ENCODE measurements at regions not wholly inside any gene's neighbourhood (a gene's known extent, or its start where the extent isn't known, plus 50 kb on each side); places are given as distances from the start of the nearest gene placed in this dataset.

- no peak overlapping the region for H3K4me2 ChIP-seq (replicated peaks; ENCODE audit: extremely low read depth, low read length, poor library complexity, severe bottlenecking)
- no peak overlapping the region for H3K9ac ChIP-seq (ENCODE audit: insufficient read depth, low read length, poor library complexity, severe bottlenecking)
- no peak overlapping the region for H3K27ac ChIP-seq (ENCODE audit: low read depth in 1 of 2, low read length in 2 of 2)
- no peaks in the 10 kb centered on the region for H3K4me1 ChIP-seq (ENCODE audit: control insufficient read depth in 1 of 2, insufficient read depth in 2 of 2, low read length in 2 of 2)
- H3K27me3 Mint-ChIP-seq (ENCODE audit: low read depth in 3 of 3), result peaks cover 0 to 2% (median 1%) of the 10 kb centered on the region in 3 donors
- H3K27me3 ChIP-seq (ENCODE audit: control insufficient read depth in 2 of 2, insufficient read depth in 2 of 2, low read length in 2 of 2), result no peaks in the 10 kb centered on the region
- H3K36me3 ChIP-seq (replicated peaks in 1 of 2; ENCODE audit: control insufficient read depth in 1 of 2, insufficient read depth in 2 of 2, low read length in 2 of 2), result no peaks in the 10 kb centered on the region
- no peak overlapping the region for H2AFZ ChIP-seq (ENCODE audit: insufficient read depth, low read depth, low read length, poor library complexity, severe bottlenecking)
- no peak overlapping the region for H3K4me3 ChIP-seq (replicated peaks in 1 of 3; ENCODE audit: low read depth in 2 of 3, low read length in 3 of 3)
- H3K27ac Mint-ChIP-seq, result no peak overlapping the region
- H3K4me3 Mint-ChIP-seq, result no peak overlapping the region
- no peaks in the 10 kb centered on the region for H3K4me1 Mint-ChIP-seq
- intact Hi-C loops (cut with micrococcal nuclease), result no loop called here
- TF ChIP-seq CTCF (IDR thresholded peaks at IDR 0.05), result no peak
- H3K36me3 Mint-ChIP-seq, result no peaks in the 10 kb centered on the region
- H3K79me2 ChIP-seq (ENCODE audit: insufficient read depth, low read length), result no peaks in the 10 kb centered on the region
- 96% methylated on average over 8 of the region's 9 CpGs for WGBS (ENCODE audit: insufficient coverage)
- no peaks in the 10 kb centered on the region for H4K20me1 ChIP-seq (ENCODE audit: insufficient read depth, low read length)
- peaks cover under 1 to 12% (median 7%) of the 10 kb centered on the region in 7 donors for H3K9me3 Mint-ChIP-seq
- peaks cover 0 to 2% of the 10 kb centered on the region in 2 donors for H3K9me3 ChIP-seq (replicated peaks in 1 of 2; ENCODE audit: control insufficient read depth in 1 of 2, insufficient read depth in 1 of 2, low read length in 2 of 2)
- DNase-seq, result no peak
Measured at GRCh38 chr19:29323021-29323430, 110.1 kb upstream of the UQCRFS1 start.

DNA sequence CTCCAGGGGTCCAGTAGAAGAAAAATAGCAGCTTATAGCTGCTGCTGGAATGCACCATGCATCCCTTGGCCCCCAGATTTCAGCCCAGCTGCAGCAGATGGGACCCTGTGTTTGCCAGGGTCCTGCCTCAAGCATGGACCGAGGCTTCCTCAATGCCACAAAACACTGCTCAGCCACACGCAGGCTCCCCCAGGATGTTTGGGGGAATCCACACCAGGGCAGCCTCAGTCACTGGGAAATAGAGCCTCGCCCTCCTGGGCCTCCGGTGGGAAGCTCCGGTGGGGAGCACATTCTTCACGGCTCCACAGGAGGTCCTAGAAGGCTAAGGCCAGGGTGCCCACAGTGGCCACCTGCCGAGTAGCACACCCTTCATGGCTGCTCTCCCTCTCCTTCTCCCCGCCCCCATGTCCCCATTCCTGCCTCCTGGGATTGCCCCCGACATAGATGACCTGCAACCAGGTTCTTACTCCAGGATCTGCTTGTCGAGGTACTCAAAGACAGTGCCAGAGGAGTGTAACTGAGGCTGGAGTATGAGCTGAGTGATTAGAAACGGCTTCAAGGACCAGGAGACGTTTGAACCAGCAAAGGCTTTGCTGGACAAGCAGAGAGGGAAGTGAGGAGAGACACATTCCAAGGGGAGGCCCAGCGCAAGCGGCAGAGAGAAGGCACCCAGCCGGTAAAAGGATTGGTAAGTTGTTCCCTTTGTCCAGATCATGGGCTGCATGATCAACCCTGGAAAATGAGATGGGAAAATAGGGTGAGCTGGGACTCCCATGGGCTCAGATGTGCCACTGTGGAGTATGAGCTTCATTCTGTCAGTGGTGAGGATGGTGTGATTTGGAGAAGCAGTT lies 110.7 kb upstream of the UQCRFS1 start:
- no peak overlapping the region for H2AFZ ChIP-seq (ENCODE audit: insufficient read depth, low read depth, low read length, poor library complexity, severe bottlenecking)
- Mint-ChIP-seq H3K27ac (peak overlapping the region in 2 of 7 donors; percentile 20 to 36), H3K27me3 (ENCODE audit: low read depth in 3 of 3) (peaks cover 0 to 2% (median 1%) of the 10 kb centered on the region in 3 donors), H3K36me3 (no peaks in the 10 kb centered on the region), H3K4me1 (no peaks in the 10 kb centered on the region), H3K9me3 (peaks cover 1 to 12% (median 7%) of the 10 kb centered on the region in 7 donors), H3K4me3 (no peak overlapping the region)
- 75% methylated on average over 13 of the region's 15 CpGs for WGBS (ENCODE audit: insufficient coverage)
- intact Hi-C loops (cut with micrococcal nuclease), result no loop called here
- no peak overlapping the region for H3K4me2 ChIP-seq (replicated peaks; ENCODE audit: extremely low read depth, low read length, poor library complexity, severe bottlenecking)
- no peak overlapping the region for H3K9ac ChIP-seq (ENCODE audit: insufficient read depth, low read length, poor library complexity, severe bottlenecking)
- TF ChIP-seq CTCF (IDR thresholded peaks at IDR 0.05), result no peak
- peaks cover 0 to 3% of the 10 kb centered on the region in 2 donors for H3K9me3 ChIP-seq (replicated peaks in 1 of 2; ENCODE audit: control insufficient read depth in 1 of 2, insufficient read depth in 1 of 2, low read length in 2 of 2)
- no peak for DNase-seq
- H3K79me2 ChIP-seq (ENCODE audit: insufficient read depth, low read length), result no peaks in the 10 kb centered on the region
- no peaks in the 10 kb centered on the region for H4K20me1 ChIP-seq (ENCODE audit: insufficient read depth, low read length)
- H3K36me3 ChIP-seq (replicated peaks in 1 of 2; ENCODE audit: control insufficient read depth in 1 of 2, insufficient read depth in 2 of 2, low read length in 2 of 2), result no peaks in the 10 kb centered on the region
- H3K4me3 ChIP-seq (replicated peaks in 1 of 3; ENCODE audit: low read depth in 2 of 3, low read length in 3 of 3), result no peak overlapping the region
- no peaks in the 10 kb centered on the region for H3K4me1 ChIP-seq (ENCODE audit: control insufficient read depth in 1 of 2, insufficient read depth in 2 of 2, low read length in 2 of 2)
- no peaks in the 10 kb centered on the region for H3K27me3 ChIP-seq (ENCODE audit: control insufficient read depth in 2 of 2, insufficient read depth in 2 of 2, low read length in 2 of 2)
- no peak overlapping the region for H3K27ac ChIP-seq (ENCODE audit: low read depth in 1 of 2, low read length in 2 of 2)

All from CD14-positive monocyte (primary cell).